Middle frontal gyrus (tissue), 1 donor: ENCODE measurements at regions not wholly inside any gene's neighbourhood (a gene's known extent, or its start where the extent isn't known, plus 50 kb on each side); places are given as distances from the start of the nearest gene placed in this dataset.
A peak's percentile ranks its signal among the peaks of the same experiment; 100 is the strongest.
"Not testable (repeated sequence)": the region's sequence is repeated elsewhere in the genome, so short reads cannot be mapped to it uniquely, and the experiment has no call there.

Experiments used
- DNase-seq: peaks from one replicate; pipeline ENCODE4 v3.0.0-alpha.2; 2015; ENCODE audit warnings: low spot score; ENCODE audit errors: extremely low spot score

- no peak for DNase-seq
Observed at GRCh38 chr9:94033383-94033782, 50.9 kb upstream of the PTPDC1 start.

GRCh38 chr9:94031946-94032345 lies 52.3 kb upstream of the PTPDC1 start:
- no peak for DNase-seq

GRCh38 chr9:94031380-94031779 lies 52.9 kb upstream of the PTPDC1 start:
- DNase-seq: no peak

GRCh38 chr9:94030318-94031179 lies 53.7 kb upstream of the PTPDC1 start:
- peak; percentile 82 for DNase-seq

GRCh38 chr9:94029932-94030317 lies 54.3 kb upstream of the PTPDC1 start:
- no peak for DNase-seq

- no peak for DNase-seq
Observed at GRCh38 chr9:94026816-94027215, 57.4 kb upstream of the PTPDC1 start.

GRCh38 chr9:94022476-94022875 lies 61.8 kb upstream of the PTPDC1 start:
- not testable (repeated sequence) for DNase-seq

- DNase-seq: not testable (repeated sequence)
Observed at GRCh38 chr9:94020836-94021235, 63.4 kb upstream of the PTPDC1 start.

GRCh38 chr9:94018628-94019027 lies 63.5 kb upstream of the BARX1 start:
- no peak for DNase-seq

GRCh38 chr9:94017939-94018531 lies 62.9 kb upstream of the BARX1 start:
- DNase-seq: no peak

GRCh38 chr9:94016744-94017143 lies 61.6 kb upstream of the BARX1 start:
- DNase-seq: no peak

GRCh38 chr9:94014920-94015319 lies 59.8 kb upstream of the BARX1 start:
- DNase-seq: no peak

GRCh38 chr9:94014066-94014654 lies 59.0 kb upstream of the BARX1 start:
- no peak for DNase-seq

GRCh38 chr9:94010980-94011533 lies 55.9 kb upstream of the BARX1 start:
- DNase-seq: no peak

GRCh38 chr9:94005272-94005901 lies 50.2 kb upstream of the BARX1 start:
- DNase-seq: no peak
